GM19043 (cell line): ENCODE measurements at regions not wholly inside any gene's neighbourhood (a gene's known extent, or its start where the extent isn't known, plus 50 kb on each side); places are given as distances from the start of the nearest gene placed in this dataset.
"Not testable (repeated sequence)": the region's sequence is repeated elsewhere in the genome, so short reads cannot be mapped to it uniquely, and the experiment has no call there.

ENCODE experiments used
- ATAC-seq: cut with Tn5 transposase; IDR thresholded peaks from one replicate; pipeline ENCODE4 v1.9.1; 2021; ENCODE audit warnings: low read depth; ENCODE audit not compliant: unreplicated experiment

DNA sequence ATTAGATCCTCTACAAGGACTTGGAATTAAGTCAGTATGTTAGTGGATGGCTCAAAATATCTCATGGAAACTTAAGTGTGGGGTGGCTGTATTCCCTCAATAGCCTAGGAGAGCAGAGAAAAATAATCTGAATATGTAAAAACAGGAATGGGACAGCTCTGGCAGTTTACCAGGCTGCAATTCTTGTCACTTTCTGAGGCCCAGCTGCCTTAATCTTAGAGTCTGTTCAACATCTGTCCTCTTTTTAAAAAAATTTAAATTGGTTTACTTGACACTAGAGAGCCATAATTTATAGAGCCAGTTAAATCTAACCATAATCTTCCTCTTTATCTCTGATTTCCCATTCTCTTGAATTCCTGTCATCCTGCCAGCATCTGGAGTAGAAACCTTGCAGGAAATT, 109.2 kb upstream of the CXCL13 start:
- ATAC-seq, result no peak

DNA sequence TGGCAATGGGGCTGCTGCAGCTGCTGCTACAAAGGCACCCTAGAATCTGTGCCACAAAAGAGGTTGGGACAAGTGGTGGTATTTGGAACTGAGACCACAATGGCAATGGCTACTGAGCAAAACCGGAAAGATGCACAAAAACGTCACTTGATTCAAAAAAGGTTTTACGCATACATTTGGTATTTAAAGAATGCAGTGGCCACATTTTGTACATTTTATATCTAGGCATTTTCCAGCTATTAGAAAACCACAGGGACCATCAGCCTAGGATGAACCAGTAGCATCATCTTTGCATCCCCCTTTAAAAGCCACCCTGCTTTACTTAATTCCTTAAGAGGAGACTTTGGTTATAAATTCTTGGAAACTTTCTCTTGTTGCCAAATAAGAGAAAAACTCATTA, 104.8 kb upstream of the CXCL13 start:
- no peak for ATAC-seq

DNA sequence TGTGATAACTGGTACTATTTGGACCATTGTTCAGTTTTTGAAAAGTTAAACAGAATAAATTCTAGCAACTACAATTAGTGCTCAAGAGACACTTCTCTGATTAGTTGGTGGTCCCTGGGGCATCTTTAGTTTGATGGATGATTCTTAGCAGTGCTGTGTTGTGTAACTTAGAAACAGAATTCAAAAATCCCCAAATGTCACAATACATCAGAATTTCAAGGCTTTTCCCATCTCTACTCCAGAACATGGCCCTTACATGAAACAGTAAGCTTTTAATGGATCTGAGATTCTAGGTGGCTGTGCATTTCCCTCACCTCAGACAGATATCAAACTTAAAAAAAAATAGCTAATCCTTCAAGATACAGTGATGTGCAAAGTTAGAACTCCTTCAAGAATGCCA, 104.4 kb upstream of the CXCL13 start:
- ATAC-seq, result no peak

- no peak for ATAC-seq
Measured at GRCh38 chr4:77501851-77502250, 103.8 kb upstream of the CXCL13 start.

DNA sequence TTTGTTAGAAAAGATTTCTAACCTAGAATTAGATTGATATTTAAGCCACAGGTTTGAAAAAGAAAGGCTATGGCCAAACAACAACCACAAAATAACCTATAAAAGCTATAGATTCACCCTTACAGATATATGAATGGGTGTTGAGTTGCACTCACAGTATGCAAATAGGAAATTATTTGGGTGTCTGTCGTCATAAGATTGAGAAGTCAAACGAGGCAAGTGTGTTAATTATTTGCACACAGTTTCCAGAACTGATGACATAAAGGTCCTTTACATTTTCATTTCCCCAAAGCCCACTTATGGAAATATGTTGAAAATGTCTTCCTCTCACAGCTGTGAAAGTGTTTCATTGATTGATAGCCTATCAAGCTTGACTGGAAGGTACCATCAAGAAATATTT, 101.2 kb upstream of the CXCL13 start:
- ATAC-seq, result no peak

DNA sequence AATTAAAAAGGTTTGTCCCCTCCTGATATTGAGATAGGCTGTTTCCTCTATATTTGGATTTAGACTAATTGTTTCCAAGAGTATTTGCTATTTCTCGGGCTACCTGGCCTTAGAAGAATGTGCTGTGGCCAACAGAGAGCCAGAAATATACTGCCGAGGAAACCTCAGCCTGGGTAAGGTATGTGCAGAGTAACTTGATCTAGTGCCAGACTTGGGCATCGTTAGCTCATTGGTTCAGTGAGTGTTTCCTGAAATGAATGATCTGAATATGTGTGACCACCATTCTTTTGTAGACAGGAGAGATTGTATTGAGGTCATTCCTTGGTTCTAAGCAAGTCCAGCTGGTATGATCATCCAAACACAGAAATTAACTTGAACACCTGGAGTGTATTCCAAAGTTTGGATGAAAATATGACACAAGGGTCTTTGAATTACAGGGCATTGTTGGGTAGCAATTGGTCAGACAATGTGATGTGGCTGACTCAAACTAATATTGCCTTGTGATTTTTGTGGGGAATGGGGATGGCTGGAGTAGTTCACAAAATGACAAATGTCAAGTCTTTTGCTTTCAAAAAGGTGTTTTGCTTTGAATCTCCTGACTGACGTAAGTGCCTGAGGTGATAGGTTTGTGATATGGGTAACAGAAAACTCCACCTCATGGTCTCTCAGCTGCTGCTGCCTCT, 100.2 kb upstream of the CXCL13 start:
- no peak for ATAC-seq

DNA sequence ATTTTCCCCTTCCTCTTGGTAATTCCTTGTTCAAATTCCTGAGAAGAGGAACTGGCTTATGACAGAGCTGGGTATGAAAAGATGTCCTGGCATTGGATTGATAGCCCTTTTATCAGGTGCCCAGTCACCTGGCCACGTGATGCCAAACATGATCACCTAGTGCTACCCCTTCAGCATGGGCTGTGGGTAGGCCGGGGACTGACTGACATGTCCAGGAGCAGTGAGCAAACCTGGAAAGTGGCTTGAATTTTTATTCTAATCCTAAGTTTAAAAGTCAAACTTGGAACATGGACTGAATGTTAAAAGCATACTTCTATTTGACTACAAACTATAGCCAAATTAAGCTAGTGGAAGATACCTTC, 99.7 kb upstream of the CXCL13 start:
- no peak for ATAC-seq

DNA sequence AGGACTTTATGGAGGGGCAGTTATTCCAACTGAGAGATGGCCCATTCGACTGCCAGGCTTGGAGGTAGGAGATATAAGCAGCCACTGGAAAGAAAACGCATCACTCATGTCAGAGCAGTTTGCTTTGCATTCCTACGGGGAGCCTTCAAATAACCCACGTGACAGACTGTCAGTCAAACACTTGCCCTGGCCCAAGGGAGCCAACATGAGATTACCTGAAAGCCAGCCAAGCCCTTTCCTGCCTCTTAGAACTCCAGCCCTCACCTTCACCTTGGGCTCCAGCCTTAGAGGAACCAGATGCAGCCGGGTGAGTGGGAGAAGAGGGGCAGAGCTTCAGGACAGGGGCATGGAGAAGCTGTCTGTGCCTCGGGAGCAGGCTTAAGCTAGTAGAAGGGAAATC, 95.3 kb upstream of the CXCL13 start:
- no peak for ATAC-seq

GRCh38 chr4:77525538-77525937, 80.1 kb upstream of the CXCL13 start:
- no peak for ATAC-seq

- not testable (repeated sequence) for ATAC-seq
Measured at GRCh38 chr4:77527900-77528299, 77.7 kb upstream of the CXCL13 start.

GRCh38 chr4:77538144-77538543, 67.5 kb upstream of the CXCL13 start:
- ATAC-seq, result no peak

GRCh38 chr4:77538574-77539157, 67.0 kb upstream of the CXCL13 start:
- ATAC-seq, result no peak
